Cardiac fibroblast (primary cell): ENCODE measurements at regions not wholly inside any gene's neighbourhood (a gene's known extent, or its start where the extent isn't known, plus 50 kb on each side); places are given as distances from the start of the nearest gene placed in this dataset.

Experiments
- DNase-seq, 2 donors: peaks; one replicate each; pipeline versions ENCODE4 v3.0.0 to v3.0.0-alpha.2; 2010; ENCODE audit warnings: low read depth in 2 of 2
- H3K4me3 ChIP-seq, 2 donors: replicated peaks in 1 of 2; 1 replicate in 1 of 2; 2 replicates in 1 of 2; pipeline ENCODE4 v1.5.1; 2011; ENCODE audit warnings: low read depth in 2 of 2, low read length in 2 of 2, mild to moderate bottlenecking in 2 of 2, moderate library complexity in 1 of 2
- CTCF ChIP-seq: IDR thresholded peaks from one replicate; pipeline ENCODE4 v1.5.1; 2011; ENCODE audit warnings: low read depth, mild to moderate bottlenecking, low read length, inconsistent platforms

- no peak for TF ChIP-seq CTCF
- no peak for DNase-seq
- H3K4me3 ChIP-seq = no peak overlapping the region
These were observed 975.6 kb downstream of the GBE1 start for GRCh38 chr3:80785875-80786274.

GRCh38 chr3:80785475-80785874, 976.0 kb downstream of the GBE1 start:
- no peak overlapping the region for H3K4me3 ChIP-seq
- no peak for DNase-seq
- no peak for TF ChIP-seq CTCF

GRCh38 chr3:80771085-80771484, 990.4 kb downstream of the GBE1 start:
- TF ChIP-seq CTCF = no peak
- peak; percentile 1 to 61 for DNase-seq
- H3K4me3 ChIP-seq = no peak overlapping the region

GRCh38 chr3:80770106-80771074, 991.1 kb downstream of the GBE1 start:
- peak overlapping the region in 1 of 2 donors; percentile 15 for H3K4me3 ChIP-seq
- TF ChIP-seq CTCF = no peak
- peak in 1 of 2 donors; percentile 28 for DNase-seq

- no peak overlapping the region for H3K4me3 ChIP-seq
- DNase-seq = no peak
These were observed 991.8 kb downstream of the GBE1 start for GRCh38 chr3:80769683-80770082.

GRCh38 chr3:80767604-80768003, 993.8 kb downstream of the GBE1 start:
- no peak for TF ChIP-seq CTCF
- DNase-seq = peak in 1 of 2 donors; percentile 2
- H3K4me3 ChIP-seq = no peak overlapping the region

More at GRCh38 chr3:80769683-80770082, 991.8 kb downstream of the GBE1 start:
- no peak for TF ChIP-seq CTCF

GRCh38 chr3:80754969-80755368, 987.2 kb upstream of the ROBO1 start:
- TF ChIP-seq CTCF = no peak
- DNase-seq = no peak
- H3K4me3 ChIP-seq = no peak overlapping the region
